H54 (cell line): ENCODE measurements at regions not wholly inside any gene's neighbourhood (a gene's known extent, or its start where the extent isn't known, plus 50 kb on each side); places are given as distances from the start of the nearest gene placed in this dataset.

Source experiments
- DNase-seq: peaks from one replicate; pipeline ENCODE4 v3.0.0; 2011; ENCODE audit warnings: low spot score, mixed read lengths; ENCODE audit not compliant: insufficient read length
- FAIRE-seq: peaks from 3 replicates; lab custom pipeline; 2011; peaks lifted over from hg19 to GRCh38; lab: Jason Lieb, UNC
- POLR2A ChIP-seq: IDR thresholded peaks from 2 replicates; pipeline ENCODE4 v1.6.1; 2011; ENCODE audit warnings: low read depth, mild to moderate bottlenecking, low read length

DNA sequence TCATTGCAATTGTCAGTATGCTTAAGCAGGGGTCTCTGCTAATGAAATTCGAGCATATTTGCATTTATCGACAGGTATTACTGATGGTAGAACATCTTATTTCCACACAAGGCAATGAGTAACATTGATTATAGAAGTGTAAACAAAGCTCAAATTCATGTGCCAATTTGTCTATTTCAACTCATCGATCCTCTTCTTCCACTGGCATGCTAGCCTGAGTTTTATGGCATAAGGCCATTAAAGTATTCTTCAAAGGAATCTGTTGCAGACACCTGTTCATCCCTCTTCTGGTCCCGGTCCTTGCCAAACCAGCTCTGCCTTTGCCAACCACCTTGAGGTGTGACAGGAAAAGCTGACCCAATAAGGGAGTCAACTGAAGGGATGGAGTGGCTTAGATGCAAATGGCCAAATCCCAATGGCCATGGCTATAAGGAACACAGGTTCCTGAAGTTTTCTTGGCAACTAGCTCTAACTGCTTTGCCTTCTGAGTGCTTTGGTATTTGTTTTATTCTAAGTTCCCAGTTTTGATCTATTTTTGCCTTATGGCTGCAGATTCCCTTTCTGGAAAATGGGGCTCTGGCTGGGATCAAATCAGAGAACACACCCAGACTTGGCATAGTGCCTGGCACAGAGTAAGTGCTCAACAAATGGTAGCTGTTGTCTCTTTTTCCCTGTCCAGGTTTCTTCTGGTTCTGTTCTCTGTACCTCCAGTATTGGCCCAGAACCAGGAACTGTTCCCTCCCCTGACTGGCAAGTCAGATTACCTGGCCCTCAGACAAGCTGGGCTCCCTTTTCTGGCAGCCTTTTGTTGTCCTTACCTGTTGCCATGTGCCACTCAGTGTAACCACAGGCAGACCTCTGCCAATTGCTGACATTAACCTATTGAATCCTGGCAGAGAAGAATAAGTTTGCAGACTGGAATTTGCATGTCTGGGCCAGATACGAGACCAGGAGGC lies 63.1 kb downstream of the RTL9 start:
- no peak for FAIRE-seq
- TF ChIP-seq POLR2A = no peak
- no peak for DNase-seq

DNA sequence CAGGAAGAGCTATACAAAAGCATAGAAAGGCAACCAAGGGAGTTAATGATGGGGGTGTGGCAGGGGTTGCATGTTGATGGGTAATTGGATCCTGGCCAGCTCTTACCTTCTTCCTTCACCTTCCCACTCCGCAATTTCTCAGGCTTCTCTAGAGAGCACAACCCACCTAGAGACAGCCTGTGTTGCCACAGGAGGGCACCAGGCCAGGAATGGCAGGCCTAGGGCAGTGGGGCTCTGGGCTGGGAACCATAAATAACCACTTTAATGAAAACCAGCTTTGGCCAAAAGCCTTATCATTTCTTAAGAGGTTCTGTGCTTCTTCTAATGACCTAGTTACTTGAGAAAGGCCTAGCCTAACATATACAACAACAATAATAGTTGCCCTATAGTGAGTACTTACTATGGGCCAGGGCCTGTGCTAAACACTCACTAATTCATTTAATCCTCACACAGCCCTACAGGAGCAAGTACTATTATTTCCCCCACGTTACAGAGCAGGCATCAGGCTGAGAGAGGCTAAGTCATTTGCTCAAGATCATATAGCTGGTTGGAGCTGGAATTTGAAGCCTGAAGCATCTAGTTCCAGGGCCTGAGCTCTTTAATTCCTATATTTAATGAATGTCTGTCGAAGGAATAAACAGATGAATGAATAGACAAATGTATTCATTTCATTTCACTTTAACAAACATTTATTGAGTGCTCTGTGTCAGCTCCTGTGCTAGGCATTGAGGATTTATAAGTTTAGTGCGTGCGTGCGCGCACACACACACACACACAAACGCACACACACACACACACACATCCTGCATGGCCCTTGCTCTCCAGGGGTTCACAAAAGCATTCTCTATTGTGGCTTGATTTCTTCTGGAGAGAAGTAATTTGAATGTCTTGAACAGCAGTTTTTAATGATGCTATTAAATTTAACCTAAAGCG lies 66.8 kb downstream of the RTL9 start:
- no peak for DNase-seq
- FAIRE-seq = no peak
- no peak for TF ChIP-seq POLR2A

DNA sequence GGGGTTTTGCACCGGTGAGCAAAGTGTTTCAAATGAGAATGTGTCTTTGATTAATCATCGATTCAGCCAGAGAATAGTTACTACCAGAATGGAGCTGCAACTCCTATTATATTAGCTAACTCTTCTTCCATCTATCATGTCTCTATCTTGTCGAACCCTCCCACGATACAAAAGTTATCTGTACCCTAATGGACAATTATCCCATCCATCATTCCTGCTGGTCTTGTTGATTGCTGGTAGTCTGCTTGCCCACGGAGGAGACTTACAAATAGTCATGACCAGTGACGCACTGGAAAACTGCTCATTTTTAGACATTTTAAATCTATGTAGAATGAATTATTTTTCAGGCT lies 67.5 kb downstream of the RTL9 start:
- no peak for FAIRE-seq
- no peak for TF ChIP-seq POLR2A

DNA sequence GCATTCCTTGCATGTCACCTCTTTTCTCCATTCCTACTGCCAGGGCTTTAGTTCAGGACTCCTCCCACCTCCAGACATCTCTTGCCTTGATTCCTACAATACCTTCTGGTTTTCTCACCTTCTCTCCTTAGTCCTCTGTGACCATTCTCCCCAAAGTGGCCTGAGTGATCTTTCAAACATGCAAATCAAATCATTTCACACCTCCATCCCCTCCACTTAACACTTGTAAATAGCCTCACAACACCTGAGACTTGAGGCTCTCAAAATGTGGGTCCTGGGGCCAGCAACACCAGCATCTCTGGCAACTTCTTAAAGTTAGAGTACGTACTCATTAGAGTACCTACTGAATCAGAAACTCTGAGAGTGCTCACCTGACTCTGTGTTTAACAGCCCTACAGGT lies 68.4 kb downstream of the RTL9 start:
- no peak for DNase-seq
- no peak for TF ChIP-seq POLR2A
- FAIRE-seq = no peak

More for the DNA sequence above, 67.5 kb downstream of the RTL9 start:
- DNase-seq = no peak

DNA sequence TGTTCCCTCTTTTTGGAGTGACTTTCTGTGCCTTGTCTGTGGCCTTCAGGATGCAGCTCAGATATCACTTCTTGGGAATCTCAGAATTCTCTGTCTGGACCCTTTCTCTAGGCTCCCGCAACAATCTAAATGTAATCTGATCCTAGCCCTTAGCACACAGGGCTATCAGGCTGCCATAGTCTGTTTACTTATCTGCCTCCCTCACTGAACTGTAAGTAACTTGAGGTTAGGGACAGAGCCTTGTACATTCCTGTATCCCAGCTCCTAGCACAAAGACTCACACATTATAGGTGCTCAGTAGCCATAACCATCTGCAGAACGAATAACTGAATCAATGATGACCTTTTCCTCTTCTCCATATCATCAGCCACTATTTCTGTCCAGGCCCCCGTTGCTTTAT lies 69.5 kb downstream of the RTL9 start:
- DNase-seq = no peak
- TF ChIP-seq POLR2A = no peak
- no peak for FAIRE-seq

DNA sequence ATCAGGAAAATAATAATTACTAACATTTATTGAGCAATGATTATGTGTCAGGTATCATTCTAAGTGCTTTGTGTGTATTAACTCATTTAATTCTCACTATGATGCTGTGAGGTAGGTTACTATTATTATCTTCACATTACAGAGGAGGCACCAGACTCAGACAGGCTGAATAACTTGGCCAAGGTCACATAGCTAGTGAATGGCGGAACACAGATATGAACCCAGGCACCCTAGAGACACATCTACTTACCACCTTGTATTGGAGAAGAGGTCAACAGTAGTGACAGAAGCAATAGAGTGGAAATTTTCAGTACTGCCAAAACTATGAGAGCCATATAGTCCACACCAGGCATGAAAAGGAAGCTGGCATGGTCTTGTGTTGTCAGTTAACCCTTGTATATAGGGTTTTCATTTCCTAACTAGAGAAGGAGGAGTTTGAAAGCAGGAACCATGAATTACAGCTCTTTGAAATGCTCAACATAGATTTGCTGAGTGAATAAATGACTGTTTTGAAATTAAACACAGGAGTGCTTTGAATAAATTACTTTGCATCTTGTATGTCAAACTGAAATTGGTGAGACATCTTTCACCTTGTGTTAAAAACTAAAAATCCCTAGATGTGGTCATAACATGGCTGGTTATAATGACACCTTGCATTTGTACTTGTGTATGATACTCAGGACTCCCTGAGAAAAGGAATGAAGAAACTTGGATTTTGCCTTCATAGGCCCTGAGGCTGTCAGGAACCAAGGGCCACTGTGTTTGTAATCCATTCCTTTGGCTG lies 71.8 kb downstream of the RTL9 start:
- no peak for TF ChIP-seq POLR2A
- DNase-seq = no peak
- no peak for FAIRE-seq

DNA sequence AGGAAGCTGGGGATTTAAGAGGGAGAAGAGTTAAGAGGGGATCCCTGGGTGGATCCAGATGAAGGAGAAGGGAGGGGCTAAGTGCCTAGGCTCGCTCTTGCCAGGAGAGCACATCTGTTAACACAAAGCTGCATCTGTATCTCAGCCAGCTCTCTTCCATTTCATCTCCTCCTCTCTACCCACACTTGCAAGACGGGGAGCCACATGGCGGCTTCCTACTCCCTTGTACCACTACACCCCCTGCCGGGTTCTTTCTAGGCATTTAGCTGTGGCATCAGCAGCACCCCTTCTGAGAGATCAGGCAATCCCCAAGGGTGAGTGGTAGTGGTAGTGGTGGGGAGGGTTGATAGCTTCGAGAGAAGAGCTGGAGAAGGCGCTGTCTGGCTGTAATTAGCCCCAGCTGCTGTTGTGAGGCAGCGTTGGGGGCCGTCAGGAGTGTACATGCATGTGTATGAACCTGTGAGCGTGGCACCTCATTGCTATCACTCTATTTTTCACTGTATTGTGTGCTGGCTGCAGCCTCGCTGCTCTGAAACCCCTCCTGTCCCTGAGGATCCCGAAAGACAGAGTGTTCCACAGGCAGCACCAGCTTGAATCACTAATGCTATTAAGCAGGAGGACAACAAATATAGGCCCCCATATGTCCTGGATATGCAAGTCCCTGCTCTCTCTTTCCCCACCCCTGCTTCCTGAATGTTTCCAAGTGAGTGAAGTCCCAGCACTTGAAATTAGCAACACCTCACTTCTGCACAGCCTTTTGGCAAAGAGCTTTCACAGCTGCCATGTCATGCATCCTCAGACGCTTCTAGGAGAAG lies 73.7 kb downstream of the RTL9 start:
- FAIRE-seq (no peak), DNase-seq (no peak)
- TF ChIP-seq POLR2A = no peak

DNA sequence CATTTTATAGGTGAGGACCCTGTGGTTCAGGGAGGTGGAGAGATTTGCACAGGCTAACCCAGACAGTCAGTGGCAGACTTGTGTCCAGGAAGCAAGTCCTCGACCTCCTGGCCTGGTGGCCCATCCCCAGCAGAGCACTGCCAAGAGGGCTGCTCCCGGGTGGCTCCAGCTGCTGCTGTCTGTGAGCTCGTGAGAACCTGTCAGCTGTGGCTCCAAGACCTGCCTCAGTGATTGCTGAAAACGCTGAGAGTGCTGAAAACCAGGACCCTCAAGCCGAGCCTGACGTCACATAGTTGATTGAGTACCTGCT lies 74.2 kb downstream of the RTL9 start:
- TF ChIP-seq POLR2A = no peak
- no peak for DNase-seq
- FAIRE-seq = no peak

DNA sequence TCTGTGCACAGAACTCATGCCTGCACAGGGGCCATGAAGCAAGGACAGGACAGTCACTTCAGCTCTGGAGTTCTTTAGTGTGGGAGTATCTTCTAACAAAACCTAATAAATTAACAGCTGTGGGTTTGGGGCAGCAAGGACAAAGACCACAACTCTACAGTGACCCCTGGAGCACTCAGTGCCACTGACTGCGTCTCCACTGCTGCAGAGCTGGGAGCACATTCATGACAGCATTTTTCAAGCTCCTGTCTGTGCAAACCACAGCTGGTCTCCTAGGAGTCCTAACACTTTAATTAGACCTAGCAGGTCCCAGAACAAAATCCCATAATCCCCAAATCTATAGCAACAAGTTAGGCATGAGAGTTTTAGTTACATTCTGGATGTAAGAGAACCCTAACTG lies 76.5 kb downstream of the RTL9 start:
- DNase-seq = no peak
- no peak for TF ChIP-seq POLR2A
- FAIRE-seq = no peak

DNA sequence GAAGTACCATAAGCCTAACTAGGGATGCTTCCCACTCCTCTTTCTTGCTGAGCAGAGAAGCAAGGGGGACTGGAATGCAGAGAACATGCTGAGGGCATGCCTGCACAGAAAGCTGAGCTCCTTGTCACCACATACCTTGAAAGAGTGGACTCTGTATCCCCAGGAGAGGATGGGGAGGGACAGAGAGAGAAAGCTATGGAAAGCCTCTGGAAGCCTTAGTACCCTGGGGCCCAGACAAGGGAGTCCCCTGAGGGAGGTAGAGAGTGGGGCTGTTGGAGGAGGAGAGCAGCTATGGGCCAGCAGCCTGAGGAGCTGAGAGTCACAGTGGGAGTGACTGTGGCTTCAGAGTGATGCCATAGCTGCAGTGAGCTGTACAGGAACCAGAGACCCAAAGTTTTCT lies 77.9 kb downstream of the RTL9 start:
- FAIRE-seq = no peak
- TF ChIP-seq POLR2A = no peak
- DNase-seq = no peak

DNA sequence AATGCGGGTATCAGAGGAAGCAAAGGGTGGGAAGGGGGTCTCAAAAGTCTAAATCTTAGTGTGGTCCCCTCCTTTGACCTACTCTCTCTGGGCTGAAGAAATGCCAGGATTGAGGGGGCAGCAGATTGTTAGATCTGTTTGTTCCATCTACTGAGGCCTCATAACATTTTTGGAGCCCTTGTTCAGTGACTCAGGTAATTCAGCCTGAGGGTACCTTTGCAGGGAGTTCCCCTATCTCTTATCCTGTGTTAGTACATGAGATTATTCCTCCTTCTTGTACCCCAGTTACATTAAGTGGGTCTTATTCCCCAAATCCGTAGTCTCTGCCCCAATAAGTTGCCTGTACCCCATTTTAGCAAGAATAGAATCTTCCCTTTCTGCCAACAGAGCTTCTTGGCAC lies 79.0 kb downstream of the RTL9 start:
- no peak for TF ChIP-seq POLR2A
- DNase-seq (no peak), FAIRE-seq (no peak)

DNA sequence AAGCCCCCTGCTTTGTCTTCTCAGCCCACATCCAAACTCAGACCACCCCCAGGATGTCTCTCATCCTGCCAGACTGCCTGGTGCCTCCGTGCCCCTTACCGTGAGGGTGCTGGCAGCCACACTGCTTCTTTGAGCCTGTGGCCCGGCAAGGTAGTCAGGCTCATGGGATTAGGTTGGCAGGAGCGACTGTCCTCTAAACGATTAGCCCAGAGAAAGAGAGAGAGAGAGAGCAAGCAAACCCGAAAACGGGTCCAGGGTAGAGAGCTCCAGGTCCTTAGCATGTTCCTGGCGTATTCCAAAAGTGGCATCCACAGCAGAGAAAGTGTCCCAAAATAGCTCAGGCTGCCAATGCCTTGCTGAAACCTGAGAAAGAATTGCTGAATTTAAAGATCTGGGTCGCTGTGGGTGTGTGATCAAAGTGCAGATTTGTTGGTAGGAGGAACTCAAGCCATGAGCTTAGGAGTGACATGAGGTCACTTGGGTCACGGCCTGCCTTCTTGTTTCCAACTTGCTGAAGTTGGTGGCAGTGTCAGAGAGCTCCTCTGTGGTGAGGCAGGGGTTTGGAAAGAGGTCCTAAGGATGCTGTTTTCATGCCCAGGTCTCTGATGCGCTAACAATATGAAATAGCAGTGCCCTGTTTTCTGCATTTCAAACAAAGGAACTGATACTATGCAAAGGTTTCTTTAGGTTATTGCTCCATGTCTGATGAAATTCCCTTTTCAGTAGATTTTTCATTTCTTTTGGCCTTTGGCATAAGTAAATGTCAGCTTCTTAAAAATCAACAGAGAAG lies 81.6 kb downstream of the RTL9 start:
- no peak for TF ChIP-seq POLR2A
- FAIRE-seq (no peak), DNase-seq (no peak)
